H1 (cell line): ENCODE measurements at regions not wholly inside any gene's neighbourhood (a gene's known extent, or its start where the extent isn't known, plus 50 kb on each side); places are given as distances from the start of the nearest gene placed in this dataset.

Experiments used
- CTCF ChIP-seq, 3 experiments: IDR thresholded peaks; 1 replicate in 2 of 3; 2 replicates in 1 of 3; pipeline versions ENCODE4 v1.5.1 to v1.6.1; 2011; ENCODE audit warnings: low read length in 3 of 3, mild to moderate bottlenecking in 3 of 3, inconsistent platforms in 2 of 3, low read depth in 1 of 3, moderate library complexity in 1 of 3; ENCODE audit not compliant: insufficient read depth in 1 of 3; ENCODE audit errors: control extremely low read depth in 1 of 3

DNA sequence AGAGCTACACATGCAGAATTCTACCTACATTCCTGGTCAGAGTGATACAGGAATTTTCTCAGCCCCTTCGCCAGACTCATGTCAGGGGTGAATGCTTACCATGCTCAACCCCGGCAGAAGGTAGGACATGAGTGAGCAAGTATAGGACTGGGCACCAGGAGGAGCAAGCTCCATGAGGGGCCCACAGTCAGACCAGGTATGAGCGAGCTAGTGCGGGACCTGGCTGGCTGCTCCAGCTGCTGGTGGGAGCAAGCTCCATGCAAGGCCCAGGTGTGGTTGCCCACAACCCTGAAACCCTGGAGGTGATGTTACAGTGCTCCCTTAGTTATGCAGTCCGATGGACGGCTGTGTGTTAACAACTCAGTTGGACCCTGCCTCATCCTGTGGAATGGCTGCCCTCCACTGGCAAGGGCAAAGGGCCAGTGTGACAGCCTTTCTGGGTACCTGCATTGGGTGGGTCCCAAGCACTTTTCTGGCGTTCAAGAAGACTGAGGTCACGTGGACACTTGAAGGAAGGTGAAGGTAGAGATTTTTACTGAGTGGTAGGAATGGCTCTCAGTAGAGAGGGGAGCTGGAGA is 503.5 kb upstream of the CITED2 start (continued):
- peak in 1 of 3 experiments; percentile 2; a peak in 1 of 4 replicates for TF ChIP-seq CTCF (IDR thresholded peaks at IDR 0.05; ENCODE audit: control extremely low read depth in 1 of 3, insufficient read depth in 1 of 3, low read depth in 1 of 3, low read length in 3 of 3)
- TF ChIP-seq, all 59 proteins: peak for 2
